Activated CD8-positive, alpha-beta memory T cell treated with anti-CD3 and anti-CD28 coated beads, Interleukin-2, amount 50 U/mL, for 1 hour (primary cell): ENCODE measurements at regions not wholly inside any gene's neighbourhood (a gene's known extent, or its start where the extent isn't known, plus 50 kb on each side); places are given as distances from the start of the nearest gene placed in this dataset.
"Not testable (repeated sequence)": the region's sequence is repeated elsewhere in the genome, so short reads cannot be mapped to it uniquely, and the experiment has no call there.

ENCODE experiments used
- DNase-seq: peaks from one replicate; pipeline ENCODE4 v3.0.0-alpha.2; 2020; ENCODE audit errors: extremely low read depth

DNA sequence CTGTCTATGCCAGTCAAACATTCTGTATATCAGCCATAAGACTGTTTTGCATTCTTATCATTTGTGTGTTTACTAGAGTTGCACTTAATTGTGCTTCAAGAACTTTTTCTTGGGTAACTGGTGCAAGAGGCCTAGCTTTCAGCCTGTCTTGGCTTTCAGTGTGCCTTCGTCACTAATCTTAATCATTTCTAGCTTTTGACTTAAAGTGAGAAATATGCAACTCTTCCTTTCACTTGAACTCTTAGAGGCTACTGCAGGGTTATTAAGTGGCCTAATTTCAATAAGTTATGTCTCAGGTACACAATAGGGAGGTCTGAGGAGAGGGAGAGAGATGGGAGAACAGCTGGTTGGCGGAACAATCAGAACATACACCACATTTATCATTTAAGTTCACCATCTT lies 62.1 kb upstream of the FAN1 start:
- DNase-seq: not testable (repeated sequence)

DNA sequence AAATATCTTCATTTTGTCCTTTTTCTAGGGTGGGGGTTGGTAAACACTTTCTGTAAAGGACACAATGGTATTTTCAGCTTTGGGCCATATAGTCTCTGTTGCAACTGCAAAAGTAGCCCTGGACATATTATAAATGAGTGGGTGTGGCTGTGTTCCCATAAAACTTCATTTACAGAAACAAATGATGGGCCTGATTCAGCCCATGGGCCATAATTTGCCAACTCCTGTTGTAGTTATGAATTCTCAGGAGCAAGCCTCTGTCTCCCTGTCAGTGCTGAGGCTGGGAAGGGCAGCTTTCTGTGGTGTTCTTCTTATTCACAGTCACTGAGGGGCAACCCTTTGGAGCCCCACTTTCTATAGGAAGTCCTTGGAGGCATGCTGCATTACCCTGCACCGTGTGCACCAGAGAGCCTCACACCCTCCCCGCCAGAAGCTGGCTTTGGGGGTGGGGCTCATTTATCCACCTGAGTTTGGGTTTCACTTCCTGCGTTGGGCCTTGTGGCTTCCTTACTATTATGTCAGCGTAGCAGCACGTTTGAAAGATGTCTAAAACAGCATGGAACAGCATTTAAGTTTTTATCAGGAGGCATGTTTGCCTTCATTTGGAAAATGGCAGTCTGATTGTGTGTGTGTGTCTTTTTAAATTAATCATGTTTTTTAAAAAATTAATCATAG lies 60.8 kb upstream of the FAN1 start:
- not testable (repeated sequence) for DNase-seq

DNA sequence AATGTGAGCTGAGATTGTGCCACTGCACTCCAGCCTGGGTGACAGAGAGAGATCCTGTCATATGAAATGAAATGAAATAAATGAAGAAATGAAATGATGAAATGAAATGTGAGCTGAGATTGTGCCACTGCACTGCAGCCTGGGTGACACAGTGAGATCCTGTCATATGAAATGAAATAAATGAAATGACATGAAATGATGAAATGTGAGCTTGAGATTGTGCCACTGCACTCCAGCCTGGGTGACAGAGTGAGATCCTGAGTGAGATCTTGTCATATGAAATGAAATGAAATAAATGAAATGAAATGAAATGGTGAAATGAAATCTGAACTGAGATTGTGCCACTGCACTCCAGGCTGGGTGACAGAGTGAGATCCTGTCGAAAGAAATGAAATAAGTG lies 58.2 kb upstream of the FAN1 start:
- DNase-seq: not testable (repeated sequence)
